ENCODE measurements at regions not wholly inside any gene's neighbourhood (a gene's known extent, or its start where the extent isn't known, plus 50 kb on each side); places are given as distances from the start of the nearest gene placed in this dataset.
"Not testable (repeated sequence)": the region's sequence is repeated elsewhere in the genome, so short reads cannot be mapped to it uniquely, and the experiment has no call there.

DNA sequence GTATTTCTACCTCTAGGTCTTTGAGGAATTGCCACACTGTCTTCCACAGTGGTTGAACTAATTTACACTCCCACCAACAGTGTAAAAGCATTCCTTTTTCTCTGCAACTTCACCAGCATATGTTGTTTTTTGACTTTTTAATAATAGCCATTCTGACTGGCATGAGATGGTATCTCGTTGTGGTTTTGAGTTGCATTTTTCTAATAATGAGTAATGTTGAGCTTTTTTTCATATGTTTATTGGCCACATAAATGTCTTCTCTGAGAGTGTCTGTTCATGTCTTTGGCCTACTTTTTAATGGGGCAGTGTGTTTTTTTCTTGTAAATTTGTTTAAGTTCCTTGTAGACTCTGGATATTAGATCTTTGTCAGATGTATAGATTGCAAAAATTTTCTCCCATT is 121.2 kb downstream of the HNMT start:
- TF ChIP-seq, protein P1, sequence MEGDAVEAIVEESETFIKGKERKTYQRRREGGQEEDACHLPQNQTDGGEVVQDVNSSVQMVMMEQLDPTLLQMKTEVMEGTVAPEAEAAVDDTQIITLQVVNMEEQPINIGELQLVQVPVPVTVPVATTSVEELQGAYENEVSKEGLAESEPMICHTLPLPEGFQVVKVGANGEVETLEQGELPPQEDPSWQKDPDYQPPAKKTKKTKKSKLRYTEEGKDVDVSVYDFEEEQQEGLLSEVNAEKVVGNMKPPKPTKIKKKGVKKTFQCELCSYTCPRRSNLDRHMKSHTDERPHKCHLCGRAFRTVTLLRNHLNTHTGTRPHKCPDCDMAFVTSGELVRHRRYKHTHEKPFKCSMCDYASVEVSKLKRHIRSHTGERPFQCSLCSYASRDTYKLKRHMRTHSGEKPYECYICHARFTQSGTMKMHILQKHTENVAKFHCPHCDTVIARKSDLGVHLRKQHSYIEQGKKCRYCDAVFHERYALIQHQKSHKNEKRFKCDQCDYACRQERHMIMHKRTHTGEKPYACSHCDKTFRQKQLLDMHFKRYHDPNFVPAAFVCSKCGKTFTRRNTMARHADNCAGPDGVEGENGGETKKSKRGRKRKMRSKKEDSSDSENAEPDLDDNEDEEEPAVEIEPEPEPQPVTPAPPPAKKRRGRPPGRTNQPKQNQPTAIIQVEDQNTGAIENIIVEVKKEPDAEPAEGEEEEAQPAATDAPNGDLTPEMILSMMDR (IDR thresholded peaks at IDR 0.05; ENCODE audit: low read length), result not testable (repeated sequence)
- TF ChIP-seq EZH2 (IDR thresholded peaks at IDR 0.05; ENCODE audit: borderline replicate concordance, low read length), result not testable (repeated sequence)
